ENCODE measurements at regions not wholly inside any gene's neighbourhood (a gene's known extent, or its start where the extent isn't known, plus 50 kb on each side); places are given as distances from the start of the nearest gene placed in this dataset.

DNA sequence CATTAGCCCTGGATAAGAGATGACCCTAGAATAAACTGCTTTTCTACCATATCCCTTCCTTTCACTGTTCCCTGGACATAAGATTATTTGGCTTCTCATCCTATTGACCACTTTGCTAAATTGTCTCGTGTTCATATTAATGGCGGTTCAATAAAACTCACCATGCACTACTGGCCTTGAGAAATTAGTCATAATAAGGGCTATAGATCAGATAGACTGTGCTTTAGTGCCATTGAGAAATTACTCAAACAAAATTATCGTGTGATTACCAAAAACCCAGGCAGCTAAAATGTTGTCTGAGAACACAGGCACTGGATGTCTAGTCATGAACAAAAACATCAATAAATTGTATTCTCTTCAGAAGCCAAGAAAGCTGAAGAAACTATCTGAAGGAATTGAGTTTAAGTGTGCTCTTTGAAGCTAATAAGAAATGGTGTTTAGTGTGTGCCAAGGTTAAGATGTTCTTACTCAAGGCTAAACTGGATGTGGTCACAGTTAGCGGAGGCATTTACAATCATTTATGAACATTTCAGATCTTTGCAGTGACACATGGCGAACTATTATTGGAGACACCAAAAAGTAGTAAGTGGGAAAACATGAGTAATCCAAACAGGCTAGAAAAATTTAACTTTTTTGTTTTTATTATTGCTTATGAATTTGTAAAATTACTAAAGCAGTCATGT is 460.4 kb upstream of the RORB start:
- TF ChIP-seq, protein P1, sequence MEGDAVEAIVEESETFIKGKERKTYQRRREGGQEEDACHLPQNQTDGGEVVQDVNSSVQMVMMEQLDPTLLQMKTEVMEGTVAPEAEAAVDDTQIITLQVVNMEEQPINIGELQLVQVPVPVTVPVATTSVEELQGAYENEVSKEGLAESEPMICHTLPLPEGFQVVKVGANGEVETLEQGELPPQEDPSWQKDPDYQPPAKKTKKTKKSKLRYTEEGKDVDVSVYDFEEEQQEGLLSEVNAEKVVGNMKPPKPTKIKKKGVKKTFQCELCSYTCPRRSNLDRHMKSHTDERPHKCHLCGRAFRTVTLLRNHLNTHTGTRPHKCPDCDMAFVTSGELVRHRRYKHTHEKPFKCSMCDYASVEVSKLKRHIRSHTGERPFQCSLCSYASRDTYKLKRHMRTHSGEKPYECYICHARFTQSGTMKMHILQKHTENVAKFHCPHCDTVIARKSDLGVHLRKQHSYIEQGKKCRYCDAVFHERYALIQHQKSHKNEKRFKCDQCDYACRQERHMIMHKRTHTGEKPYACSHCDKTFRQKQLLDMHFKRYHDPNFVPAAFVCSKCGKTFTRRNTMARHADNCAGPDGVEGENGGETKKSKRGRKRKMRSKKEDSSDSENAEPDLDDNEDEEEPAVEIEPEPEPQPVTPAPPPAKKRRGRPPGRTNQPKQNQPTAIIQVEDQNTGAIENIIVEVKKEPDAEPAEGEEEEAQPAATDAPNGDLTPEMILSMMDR (IDR thresholded peaks at IDR 0.05), result no peak
- no peak for TF ChIP-seq POLR2A (IDR thresholded peaks at IDR 0.05)

All from heart left ventricle (tissue), 13 donors.